ENCODE measurements at regions not wholly inside any gene's neighbourhood (a gene's known extent, or its start where the extent isn't known, plus 50 kb on each side); places are given as distances from the start of the nearest gene placed in this dataset.

GRCh38 chr18:22667616-22668422, 250.1 kb upstream of the CTAGE1 start:
- no peak for TF ChIP-seq CTCF (IDR thresholded peaks at IDR 0.05; ENCODE audit: borderline replicate concordance, control extremely low read depth, extremely low read depth, insufficient read depth, missing control alignments)
- peak; percentile 44 for DNase-seq (ENCODE audit: low spot score)
- in situ Hi-C loops (cut with MboI; ENCODE audit: low sequenced_read_pairs, unreplicated experiment): no loop called here

DNA sequence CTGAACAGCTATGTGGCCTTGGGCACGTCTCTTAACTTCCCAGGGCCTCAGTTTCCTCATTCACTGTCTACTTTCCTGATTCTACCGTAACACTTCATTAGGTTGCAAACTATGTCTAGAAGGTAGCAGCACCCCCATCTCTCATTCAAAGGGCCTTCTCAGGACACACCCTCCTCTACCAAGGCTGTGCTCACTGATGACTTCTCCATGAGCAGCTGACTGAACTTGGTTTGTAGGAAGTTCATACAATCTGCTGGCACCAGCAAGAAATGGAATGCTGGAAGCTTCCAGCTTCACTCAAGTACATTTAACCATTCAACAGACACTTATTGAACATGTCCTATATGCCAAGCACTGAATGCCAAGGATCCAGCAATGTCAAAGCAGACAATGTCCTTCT, 250.8 kb upstream of the CTAGE1 start:
- in situ Hi-C loops (cut with MboI; ENCODE audit: low sequenced_read_pairs, unreplicated experiment): no loop called here
- no peak for DNase-seq (ENCODE audit: low spot score)
- TF ChIP-seq CTCF (IDR thresholded peaks at IDR 0.05; ENCODE audit: borderline replicate concordance, control extremely low read depth, extremely low read depth, insufficient read depth, missing control alignments): no peak

- peak; percentile 17 for DNase-seq (ENCODE audit: low spot score)
- in situ Hi-C loops (cut with MboI; ENCODE audit: low sequenced_read_pairs, unreplicated experiment): no loop called here
- TF ChIP-seq CTCF (IDR thresholded peaks at IDR 0.05; ENCODE audit: borderline replicate concordance, control extremely low read depth, extremely low read depth, insufficient read depth, missing control alignments): no peak
Observed at GRCh38 chr18:22670914-22671313, 253.2 kb upstream of the CTAGE1 start.

DNA sequence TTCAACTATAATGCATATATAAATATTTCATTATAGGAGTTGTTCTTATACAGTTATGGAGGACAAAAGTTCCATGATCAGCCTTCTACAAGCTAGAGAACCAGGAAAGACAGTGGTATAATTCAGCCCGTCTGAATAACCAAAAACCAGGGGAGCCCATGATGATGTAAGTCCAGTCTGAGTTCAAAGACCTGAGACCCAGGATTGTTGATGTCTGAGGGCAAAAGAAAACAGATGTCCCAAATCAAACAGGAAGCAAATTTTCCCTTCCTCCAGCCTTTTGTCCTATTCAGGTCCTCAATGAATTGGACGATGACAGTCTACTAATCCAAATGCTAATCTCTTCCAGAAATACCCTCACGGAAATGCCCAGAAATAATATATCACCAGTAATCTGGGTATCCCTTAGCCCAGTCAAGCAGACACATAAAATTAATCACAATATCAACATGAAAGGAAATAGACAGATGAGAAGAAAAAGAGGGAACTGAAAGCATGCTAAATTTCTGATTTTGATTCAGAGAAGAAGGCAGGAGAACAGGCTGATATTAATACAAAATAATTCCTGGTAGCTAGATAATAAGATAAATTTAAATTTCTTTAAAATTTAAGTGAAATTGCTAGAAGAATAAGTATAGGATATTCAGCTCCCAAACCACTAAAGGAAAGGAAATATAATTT, 255.6 kb upstream of the CTAGE1 start:
- DNase-seq (ENCODE audit: low spot score): no peak
- TF ChIP-seq CTCF (IDR thresholded peaks at IDR 0.05; ENCODE audit: borderline replicate concordance, control extremely low read depth, extremely low read depth, insufficient read depth, missing control alignments): no peak
- in situ Hi-C loops (cut with MboI; ENCODE audit: low sequenced_read_pairs, unreplicated experiment): no loop called here

DNA sequence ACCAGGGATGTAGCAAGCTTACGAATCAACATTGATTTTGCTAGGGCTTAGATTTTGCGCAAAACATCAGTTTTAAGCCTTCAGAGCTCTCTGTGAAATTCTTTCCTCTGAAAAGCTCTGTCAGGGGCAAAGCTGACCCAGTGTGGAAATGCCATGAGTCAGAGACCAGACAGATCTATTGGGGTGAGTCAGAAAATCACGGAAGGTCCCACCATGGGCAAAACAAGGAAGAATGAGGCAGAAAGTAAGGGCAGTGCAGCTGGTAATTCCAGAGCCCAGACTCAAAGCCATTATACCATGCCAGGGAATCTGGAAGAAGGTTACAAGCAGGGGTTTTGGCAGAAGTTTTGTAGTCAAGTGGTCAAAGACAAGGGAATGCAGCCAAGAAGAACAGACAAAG, 256.6 kb upstream of the CTAGE1 start:
- in situ Hi-C loops (cut with MboI; ENCODE audit: low sequenced_read_pairs, unreplicated experiment): no loop called here
- TF ChIP-seq CTCF (IDR thresholded peaks at IDR 0.05; ENCODE audit: borderline replicate concordance, control extremely low read depth, extremely low read depth, insufficient read depth, missing control alignments): no peak
- no peak for DNase-seq (ENCODE audit: low spot score)

DNA sequence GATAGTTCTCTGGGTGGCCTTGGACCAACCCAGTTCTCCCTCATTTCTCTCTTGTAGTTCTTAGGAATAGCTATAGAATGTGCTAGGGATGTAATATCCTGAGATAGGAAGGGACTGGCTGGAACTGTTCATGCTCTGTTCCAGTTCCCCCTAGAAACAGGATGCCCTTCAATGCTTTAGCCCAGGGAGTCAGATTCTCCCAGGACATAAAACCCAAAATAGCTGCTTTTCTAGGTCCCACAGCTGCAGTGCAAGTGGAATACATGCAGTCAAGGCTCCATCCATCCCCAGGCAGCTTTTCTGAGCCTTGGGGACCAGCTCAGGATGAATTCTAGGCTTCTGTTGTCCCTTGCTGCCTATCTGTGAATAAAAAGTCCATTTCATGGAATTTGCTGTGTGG, 257.3 kb upstream of the CTAGE1 start:
- in situ Hi-C loops (cut with MboI; ENCODE audit: low sequenced_read_pairs, unreplicated experiment): loop anchor here (25.0 kb wide), 1 partner anchor 112 kb away; no protein-coding TSS in a partner anchor
- no peak for TF ChIP-seq CTCF (IDR thresholded peaks at IDR 0.05; ENCODE audit: borderline replicate concordance, control extremely low read depth, extremely low read depth, insufficient read depth, missing control alignments)
- DNase-seq (ENCODE audit: low spot score): no peak
